ENCODE measurements at regions not wholly inside any gene's neighbourhood (a gene's known extent, or its start where the extent isn't known, plus 50 kb on each side); places are given as distances from the start of the nearest gene placed in this dataset.

DNA sequence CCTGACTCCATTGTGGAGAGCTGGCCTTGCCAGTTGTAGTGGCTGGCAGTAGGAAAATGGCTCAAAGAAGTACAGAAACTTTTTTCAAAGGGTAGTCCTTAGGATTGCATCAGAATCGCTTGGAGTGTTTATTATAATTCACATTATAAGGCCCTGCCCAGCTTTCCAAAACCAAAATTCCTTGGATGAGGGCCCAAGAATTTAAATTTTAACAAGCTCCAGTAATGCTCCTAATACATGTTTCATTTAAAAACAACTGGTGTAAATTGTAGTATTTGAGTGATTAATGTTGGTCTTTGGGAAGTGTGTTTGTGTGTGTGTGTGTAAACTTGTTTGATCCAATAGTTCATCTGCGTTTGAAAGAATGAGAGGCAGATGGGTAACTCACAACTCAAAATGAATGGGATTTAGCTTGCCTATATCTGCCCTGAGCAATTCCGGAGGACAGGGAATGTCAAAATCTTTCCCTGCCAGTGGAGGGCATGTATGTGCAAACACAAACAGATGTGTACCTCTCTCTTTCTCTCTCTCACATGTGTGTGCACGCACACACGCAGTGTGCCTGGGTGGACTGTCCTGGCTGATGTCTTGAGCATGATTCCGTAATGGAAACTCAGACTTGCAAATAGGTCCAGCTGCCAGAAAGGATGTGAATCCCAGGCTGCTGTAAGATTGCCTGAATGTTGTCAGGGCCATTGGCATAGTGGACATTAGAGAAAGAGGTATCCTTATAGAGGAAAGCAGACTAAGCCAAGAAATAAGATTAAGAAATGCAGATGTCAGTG lies 293.1 kb downstream of the LMX1A start:
- intact Hi-C loops (cut with micrococcal nuclease) = no loop called here
- Histone ChIP-seq H3K4me3 (ENCODE audit: low read length) (no peak overlapping the region), H3K36me3 (ENCODE audit: control insufficient read depth in 2 of 3, insufficient read depth in 3 of 3, low read length in 3 of 3) (no peaks in the 10 kb centered on the region), H3K27ac (ENCODE audit: low read depth, low read length) (no peak overlapping the region), H3K4me1 (ENCODE audit: control insufficient read depth in 2 of 2, insufficient read depth in 2 of 2, low read length in 2 of 2) (no peaks in the 10 kb centered on the region), H3K27me3 (ENCODE audit: control insufficient read depth in 2 of 2, insufficient read depth in 2 of 2, low read length in 2 of 2) (no peaks in the 10 kb centered on the region), H3K9me3 (ENCODE audit: control insufficient read depth in 2 of 3, low read length in 3 of 3) (no peaks in the 10 kb centered on the region)
- Mint-ChIP-seq H3K4me3 (no peak overlapping the region), H3K27ac (no peak overlapping the region), H3K27me3 (peaks cover 0 to 13% (median 3%) of the 10 kb centered on the region in 5 donors), H3K9me3 (peaks cover 0 to 9% (median 2%) of the 10 kb centered on the region in 11 donors), H3K36me3 (no peaks in the 10 kb centered on the region), H3K4me1 (no peaks in the 10 kb centered on the region)
- ChIA-PET CTCF (no interaction called here), POLR2A (no interaction called here)
- ATAC-seq (no peak), DNase-seq (no peak)

DNA sequence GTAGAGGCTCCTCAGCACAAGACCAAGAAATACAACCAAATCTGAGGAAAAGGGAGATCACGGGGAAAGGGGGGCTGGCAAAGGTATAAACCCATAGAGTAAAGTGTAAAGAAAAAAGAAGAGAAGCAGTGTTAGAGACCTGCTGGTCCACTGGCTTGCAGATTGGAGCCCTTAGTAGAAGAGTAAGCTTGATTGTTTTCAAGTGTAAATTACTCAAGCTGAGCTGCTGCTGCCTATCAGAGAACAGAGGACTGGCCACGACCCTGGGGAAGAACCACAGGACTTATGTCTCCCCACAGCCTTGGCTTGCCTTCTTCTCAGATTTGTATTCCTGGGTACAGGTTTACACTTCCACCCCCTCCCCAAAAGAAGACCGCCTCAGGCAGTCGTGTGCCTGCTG lies 294.2 kb downstream of the LMX1A start:
- ATAC-seq = no peak
- no peaks in the 10 kb centered on the region for H3K4me1 ChIP-seq (ENCODE audit: control insufficient read depth in 2 of 2, insufficient read depth in 2 of 2, low read length in 2 of 2)
- no peaks in the 10 kb centered on the region for H3K4me1 Mint-ChIP-seq

DNA sequence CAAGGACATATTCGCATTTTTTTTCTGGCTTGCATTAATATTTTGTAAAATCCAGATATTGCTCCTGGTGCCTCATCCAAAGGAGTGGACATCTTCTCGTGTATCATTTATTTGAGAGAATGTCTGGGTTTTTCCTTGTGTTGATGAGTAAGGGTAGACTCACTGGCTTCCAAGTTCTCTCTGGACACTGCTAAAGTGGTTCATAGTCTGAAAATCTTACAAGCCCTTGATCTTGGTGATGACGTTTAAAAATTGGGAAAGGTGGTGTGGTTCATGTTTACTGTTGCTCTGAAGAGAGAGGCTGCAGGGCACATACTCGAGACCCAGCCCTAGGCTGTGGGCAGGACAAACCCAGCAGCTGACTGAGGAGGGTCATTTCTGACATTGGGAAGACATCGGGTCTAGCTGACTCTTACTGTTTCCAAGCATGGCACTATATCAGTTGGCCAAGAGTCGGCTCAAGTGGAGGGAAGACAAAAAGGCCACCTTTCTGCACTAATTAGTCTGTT lies 296.2 kb downstream of the LMX1A start:
- Mint-ChIP-seq H3K36me3 (no peaks in the 10 kb centered on the region), H3K9me3 (peaks cover 0 to 16% (median 3%) of the 10 kb centered on the region in 11 donors), H3K27me3 (peaks cover 6 to 23% (median 10%) of the 10 kb centered on the region in 5 donors), H3K4me1 (no peaks in the 10 kb centered on the region), H3K27ac (no peak overlapping the region), H3K4me3 (no peak overlapping the region)
- no peak overlapping the region for H3K4me3 ChIP-seq (ENCODE audit: low read length)
- H3K27ac ChIP-seq (ENCODE audit: low read depth, low read length) = no peak overlapping the region
- no peaks in the 10 kb centered on the region for H3K4me1 ChIP-seq (ENCODE audit: control insufficient read depth in 2 of 2, insufficient read depth in 2 of 2, low read length in 2 of 2)
- ChIA-PET CTCF (no interaction called here), POLR2A (no interaction called here)
- H3K36me3 ChIP-seq (ENCODE audit: control insufficient read depth in 2 of 3, insufficient read depth in 3 of 3, low read length in 3 of 3) = no peaks in the 10 kb centered on the region
- intact Hi-C loops (cut with micrococcal nuclease) = no loop called here
- H3K27me3 ChIP-seq (ENCODE audit: control insufficient read depth in 2 of 2, insufficient read depth in 2 of 2, low read length in 2 of 2) = no peaks in the 10 kb centered on the region
- ATAC-seq (no peak), DNase-seq (no peak)
- H3K9me3 ChIP-seq (ENCODE audit: control insufficient read depth in 2 of 3, low read length in 3 of 3) = no peaks in the 10 kb centered on the region

More for the DNA sequence above, 294.2 kb downstream of the LMX1A start:
- H3K36me3 ChIP-seq (ENCODE audit: control insufficient read depth in 2 of 3, insufficient read depth in 3 of 3, low read length in 3 of 3) = no peaks in the 10 kb centered on the region
- CTCF ChIA-PET = no interaction called here
- intact Hi-C loops (cut with micrococcal nuclease) = no loop called here
- DNase-seq = no peak
- POLR2A ChIA-PET = no interaction called here
- no peak overlapping the region for H3K27ac ChIP-seq (ENCODE audit: low read depth, low read length)
- H3K4me3 ChIP-seq (ENCODE audit: low read length) = no peak overlapping the region
- no peaks in the 10 kb centered on the region for H3K9me3 ChIP-seq (ENCODE audit: control insufficient read depth in 2 of 3, low read length in 3 of 3)
- H3K4me3 Mint-ChIP-seq = no peak overlapping the region
- H3K27ac Mint-ChIP-seq = no peak overlapping the region
- H3K36me3 Mint-ChIP-seq = no peaks in the 10 kb centered on the region
- H3K9me3 Mint-ChIP-seq = peaks cover 0 to 11% (median 2%) of the 10 kb centered on the region in 11 donors
- peaks cover 0 to 13% (median 3%) of the 10 kb centered on the region in 5 donors for H3K27me3 Mint-ChIP-seq
- no peaks in the 10 kb centered on the region for H3K27me3 ChIP-seq (ENCODE audit: control insufficient read depth in 2 of 2, insufficient read depth in 2 of 2, low read length in 2 of 2)

DNA sequence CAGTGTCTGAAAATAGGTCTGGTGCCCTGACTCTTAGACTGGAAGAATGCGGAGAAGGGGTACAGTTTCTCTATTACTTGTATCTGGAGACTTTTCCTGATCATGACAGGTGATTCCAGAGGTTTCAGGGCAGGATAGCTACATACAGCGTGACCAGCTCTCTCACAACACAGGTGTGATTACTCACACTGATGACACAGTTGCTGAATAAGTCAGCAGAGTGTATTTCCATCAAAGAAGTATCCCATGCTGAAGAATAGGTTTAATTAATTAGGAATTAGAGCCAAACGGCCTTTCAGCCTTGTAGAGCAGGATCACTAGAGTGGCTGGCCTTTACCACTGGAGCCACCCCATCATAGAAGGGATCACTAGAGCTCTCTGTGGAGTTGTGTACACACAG lies 298.6 kb downstream of the LMX1A start:
- Mint-ChIP-seq H3K9me3 (peaks cover 0 to 16% (median 3%) of the 10 kb centered on the region in 11 donors), H3K27ac (no peak overlapping the region), H3K27me3 (peaks cover 6 to 24% (median 10%) of the 10 kb centered on the region in 5 donors), H3K4me3 (no peak overlapping the region), H3K36me3 (no peaks in the 10 kb centered on the region), H3K4me1 (no peaks in the 10 kb centered on the region)
- intact Hi-C loops (cut with micrococcal nuclease) = no loop called here
- H3K27me3 ChIP-seq (ENCODE audit: control insufficient read depth in 2 of 2, insufficient read depth in 2 of 2, low read length in 2 of 2) = no peaks in the 10 kb centered on the region
- H3K27ac ChIP-seq (ENCODE audit: low read depth, low read length) = no peak overlapping the region
- POLR2A ChIA-PET = no interaction called here
- DNase-seq = no peak
- H3K4me3 ChIP-seq (ENCODE audit: low read length) = no peak overlapping the region
- no peaks in the 10 kb centered on the region for H3K36me3 ChIP-seq (ENCODE audit: control insufficient read depth in 2 of 3, insufficient read depth in 3 of 3, low read length in 3 of 3)
- ATAC-seq = no peak
- CTCF ChIA-PET = no interaction called here
- no peaks in the 10 kb centered on the region for H3K9me3 ChIP-seq (ENCODE audit: control insufficient read depth in 2 of 3, low read length in 3 of 3)
- no peaks in the 10 kb centered on the region for H3K4me1 ChIP-seq (ENCODE audit: control insufficient read depth in 2 of 2, insufficient read depth in 2 of 2, low read length in 2 of 2)

DNA sequence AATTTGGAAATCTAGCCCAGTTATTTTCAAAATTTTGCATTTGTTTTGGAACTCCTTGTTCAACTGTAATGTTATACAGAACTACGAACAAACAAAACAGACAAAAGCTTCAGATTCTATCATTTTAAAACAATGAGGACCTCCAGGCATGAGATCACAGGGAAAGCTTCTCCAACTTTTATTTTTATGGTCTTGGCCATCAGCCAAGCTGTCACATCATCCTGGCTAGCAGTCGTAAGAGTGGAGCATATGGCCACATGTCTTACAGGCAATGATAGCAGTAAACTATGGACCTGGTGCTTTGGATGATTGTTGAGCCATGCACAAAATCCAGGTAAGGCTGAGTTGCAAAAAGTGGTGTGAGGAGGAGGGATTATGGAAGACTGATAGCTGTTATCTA lies 299.6 kb downstream of the LMX1A start:
- CTCF ChIA-PET = interaction anchor here (0.7 kb wide), 1 partner anchor 1288 kb away, joined by 3 read pairs; no protein-coding TSS in a partner anchor
- no peaks in the 10 kb centered on the region for H3K36me3 Mint-ChIP-seq
- intact Hi-C loops (cut with micrococcal nuclease) = no loop called here

DNA sequence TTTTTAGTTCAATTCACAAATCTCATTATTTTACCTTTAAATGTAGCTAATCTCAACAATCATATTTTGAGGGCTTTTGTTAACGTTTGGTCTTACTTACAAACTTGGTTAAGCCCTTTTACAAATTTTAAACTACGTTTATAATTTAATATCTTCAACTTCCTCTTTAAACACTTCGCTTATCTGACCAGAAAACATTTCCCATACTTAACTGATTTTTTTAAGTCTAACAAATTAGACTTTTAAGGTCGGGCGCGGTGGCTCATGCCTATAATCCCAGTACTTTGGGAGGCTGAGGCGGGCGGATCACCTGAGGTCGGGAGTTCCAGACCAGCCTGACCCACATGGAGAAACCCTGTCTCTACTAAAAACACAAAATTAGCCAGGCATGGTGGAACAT lies 300.9 kb downstream of the LMX1A start:
- Histone ChIP-seq H3K27ac (ENCODE audit: low read depth, low read length) (no peak overlapping the region), H3K27me3 (ENCODE audit: control insufficient read depth in 2 of 2, insufficient read depth in 2 of 2, low read length in 2 of 2) (no peaks in the 10 kb centered on the region), H3K4me1 (ENCODE audit: control insufficient read depth in 2 of 2, insufficient read depth in 2 of 2, low read length in 2 of 2) (no peaks in the 10 kb centered on the region), H3K36me3 (ENCODE audit: control insufficient read depth in 2 of 3, insufficient read depth in 3 of 3, low read length in 3 of 3) (no peaks in the 10 kb centered on the region), H3K9me3 (ENCODE audit: control insufficient read depth in 2 of 3, low read length in 3 of 3) (no peaks in the 10 kb centered on the region), H3K4me3 (ENCODE audit: low read length) (no peak overlapping the region)
- H3K27me3 Mint-ChIP-seq = peaks cover 3 to 16% (median 10%) of the 10 kb centered on the region in 5 donors
- H3K36me3 Mint-ChIP-seq = no peaks in the 10 kb centered on the region
- intact Hi-C loops (cut with micrococcal nuclease) = no loop called here
- no peaks in the 10 kb centered on the region for H3K4me1 Mint-ChIP-seq
- ChIA-PET POLR2A (no interaction called here), CTCF (no interaction called here)
- H3K4me3 Mint-ChIP-seq = no peak overlapping the region
- ATAC-seq (no peak), DNase-seq (no peak)
- H3K27ac Mint-ChIP-seq = no peak overlapping the region
- H3K9me3 Mint-ChIP-seq = peaks cover 0 to 10% (median 0%) of the 10 kb centered on the region in 11 donors

More for the DNA sequence above, 299.6 kb downstream of the LMX1A start:
- Histone ChIP-seq H3K36me3 (ENCODE audit: control insufficient read depth in 2 of 3, insufficient read depth in 3 of 3, low read length in 3 of 3) (no peaks in the 10 kb centered on the region), H3K4me1 (ENCODE audit: control insufficient read depth in 2 of 2, insufficient read depth in 2 of 2, low read length in 2 of 2) (no peaks in the 10 kb centered on the region), H3K27me3 (ENCODE audit: control insufficient read depth in 2 of 2, insufficient read depth in 2 of 2, low read length in 2 of 2) (no peaks in the 10 kb centered on the region), H3K27ac (ENCODE audit: low read depth, low read length) (no peak overlapping the region), H3K9me3 (ENCODE audit: control insufficient read depth in 2 of 3, low read length in 3 of 3) (no peaks in the 10 kb centered on the region), H3K4me3 (ENCODE audit: low read length) (no peak overlapping the region)
- ATAC-seq (no peak), DNase-seq (no peak)
- Mint-ChIP-seq H3K27ac (no peak overlapping the region), H3K4me1 (no peaks in the 10 kb centered on the region), H3K9me3 (peaks cover 0 to 16% (median 2%) of the 10 kb centered on the region in 11 donors), H3K4me3 (no peak overlapping the region), H3K27me3 (peaks cover 6 to 22% (median 10%) of the 10 kb centered on the region in 5 donors)
- POLR2A ChIA-PET = no interaction called here

DNA sequence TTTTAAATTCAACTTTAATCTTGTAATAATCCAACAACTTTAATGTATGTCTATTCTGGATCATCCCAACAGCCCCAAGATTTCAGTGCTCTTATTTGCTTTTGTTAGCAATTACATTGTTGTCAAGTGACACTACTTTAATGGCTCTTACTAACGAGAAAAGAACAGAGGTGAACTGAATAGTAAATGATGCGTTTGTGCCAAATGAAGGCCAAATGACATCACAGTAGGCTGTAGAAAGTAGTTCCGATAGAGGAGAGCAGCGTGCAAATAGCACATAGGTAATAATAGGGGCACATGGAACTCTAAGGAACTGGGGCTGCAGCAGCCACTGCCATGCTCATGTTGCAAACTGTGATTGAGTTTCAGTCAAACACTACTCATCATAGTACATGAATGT lies 301.9 kb downstream of the LMX1A start:
- no peak for ATAC-seq
- CTCF ChIA-PET = no interaction called here
- intact Hi-C loops (cut with micrococcal nuclease) = no loop called here
- Mint-ChIP-seq H3K27me3 (peaks cover 6 to 24% (median 18%) of the 10 kb centered on the region in 5 donors), H3K27ac (no peak overlapping the region), H3K9me3 (peaks cover 0 to 16% (median 0%) of the 10 kb centered on the region in 11 donors), H3K36me3 (no peaks in the 10 kb centered on the region), H3K4me1 (no peaks in the 10 kb centered on the region), H3K4me3 (no peak overlapping the region)
- Histone ChIP-seq H3K27me3 (ENCODE audit: control insufficient read depth in 2 of 2, insufficient read depth in 2 of 2, low read length in 2 of 2) (no peaks in the 10 kb centered on the region), H3K4me3 (ENCODE audit: low read length) (no peak overlapping the region), H3K36me3 (ENCODE audit: control insufficient read depth in 2 of 3, insufficient read depth in 3 of 3, low read length in 3 of 3) (no peaks in the 10 kb centered on the region), H3K9me3 (ENCODE audit: control insufficient read depth in 2 of 3, low read length in 3 of 3) (no peaks in the 10 kb centered on the region), H3K27ac (ENCODE audit: low read depth, low read length) (no peak overlapping the region), H3K4me1 (ENCODE audit: control insufficient read depth in 2 of 2, insufficient read depth in 2 of 2, low read length in 2 of 2) (no peaks in the 10 kb centered on the region)
- no peak for DNase-seq
- POLR2A ChIA-PET = no interaction called here

Measured in naive thymus-derived CD4-positive, alpha-beta T cell (primary cell).